Stimulated activated CD8-positive, alpha-beta memory T cell treated with anti-CD3 and anti-CD28 coated beads, Interleukin-2, amount 100 ng/mL, for 48 hours (primary cell): ENCODE measurements at regions not wholly inside any gene's neighbourhood (a gene's known extent, or its start where the extent isn't known, plus 50 kb on each side); places are given as distances from the start of the nearest gene placed in this dataset.

Experiments
- DNase-seq, 2 donors: peaks; one replicate each; pipeline ENCODE4 v3.0.0-alpha.2; 2020; ENCODE audit warnings: low read depth in 2 of 2

DNA sequence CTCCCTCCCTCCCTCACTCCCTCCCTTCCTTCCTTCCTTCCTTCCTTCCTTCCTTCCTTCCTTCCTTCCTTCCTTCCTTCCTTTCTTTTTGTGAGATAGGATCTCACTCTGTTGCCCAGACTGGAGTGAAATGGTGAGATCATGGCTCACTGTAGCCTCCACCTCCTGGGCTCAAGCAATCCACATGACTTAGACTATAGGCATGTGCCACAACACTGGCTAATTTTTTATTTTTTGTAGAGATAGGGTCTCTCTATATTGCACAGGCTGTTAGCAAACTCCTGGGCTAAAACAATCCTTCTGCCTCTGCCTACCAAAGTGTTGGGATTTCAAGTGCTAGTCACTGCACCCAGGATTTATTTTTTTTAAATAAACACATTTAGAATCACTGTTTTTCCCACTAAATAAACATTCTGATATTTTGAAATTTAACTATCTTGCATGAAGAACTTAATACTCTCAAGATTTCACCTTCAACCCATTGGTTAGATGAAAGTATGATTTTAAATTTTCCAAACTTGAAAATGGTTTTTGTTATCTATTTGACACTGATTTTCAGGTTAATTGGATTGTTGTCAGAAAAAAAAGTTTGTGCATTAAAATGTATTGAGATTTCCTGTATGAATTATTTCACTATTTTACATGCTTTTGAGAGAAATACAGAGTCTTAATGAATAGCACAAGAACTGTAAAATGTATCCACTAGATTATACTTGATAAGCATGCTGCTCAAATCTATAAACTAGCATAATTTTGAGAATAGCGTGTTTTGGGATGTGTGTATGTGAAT, 745.1 kb downstream of the TSN start:
- DNase-seq: no peak

DNA sequence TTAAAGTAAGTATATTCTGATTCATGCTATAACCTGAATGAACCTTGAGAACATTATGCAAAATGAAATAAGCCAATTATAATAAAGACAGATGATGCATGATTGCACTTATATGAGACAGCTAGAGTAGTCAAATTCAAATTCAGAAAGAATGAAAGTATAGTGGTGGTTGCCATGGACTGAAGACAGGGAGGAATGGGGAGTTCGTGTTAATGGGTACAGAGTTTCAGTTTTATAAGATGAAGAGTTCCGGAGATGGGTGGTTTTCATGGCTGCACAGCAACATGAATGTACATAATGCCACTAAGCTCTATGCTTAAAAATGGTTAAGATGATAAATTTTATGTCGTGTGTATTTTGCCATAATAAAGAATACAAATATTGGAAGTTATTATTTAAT, 751.2 kb downstream of the TSN start:
- no peak for DNase-seq

DNA sequence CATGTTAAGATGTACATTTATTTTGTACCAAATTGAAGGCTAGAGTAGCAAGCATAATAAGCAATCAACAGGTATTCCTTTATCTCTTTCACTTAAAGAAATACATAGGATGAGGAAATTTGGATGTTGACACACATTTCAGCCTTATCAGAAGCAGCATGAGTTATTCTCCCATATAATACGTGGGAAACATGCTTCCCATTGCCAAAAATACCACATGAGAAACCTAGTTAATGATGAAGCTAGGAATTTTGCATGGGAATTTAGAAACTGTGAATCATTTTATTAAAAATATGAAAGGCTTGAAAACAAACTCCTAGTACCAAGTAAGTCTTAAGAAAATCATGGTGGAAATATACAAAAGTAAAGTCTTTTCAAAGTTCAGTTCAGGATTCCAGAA, 751.8 kb downstream of the TSN start:
- no peak for DNase-seq

DNA sequence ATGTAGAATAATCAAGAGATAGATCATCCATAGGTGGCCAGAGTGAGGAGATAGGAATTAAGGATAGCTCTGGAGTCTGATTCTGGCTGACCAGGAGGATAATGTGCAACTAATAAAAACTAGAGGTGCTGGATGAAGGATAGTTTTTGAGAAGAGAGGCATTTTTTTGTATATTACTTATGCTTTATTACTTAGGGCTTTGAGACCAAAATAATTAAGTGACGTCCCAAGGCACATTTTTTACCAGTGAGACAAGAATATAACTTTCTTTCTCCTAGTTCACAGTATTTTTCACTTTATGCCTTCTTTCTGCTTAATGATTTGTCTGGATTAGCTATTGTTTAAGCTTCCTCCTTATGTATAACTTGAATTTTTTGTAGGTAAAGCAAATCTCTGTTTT, 756.6 kb downstream of the TSN start:
- no peak for DNase-seq

DNA sequence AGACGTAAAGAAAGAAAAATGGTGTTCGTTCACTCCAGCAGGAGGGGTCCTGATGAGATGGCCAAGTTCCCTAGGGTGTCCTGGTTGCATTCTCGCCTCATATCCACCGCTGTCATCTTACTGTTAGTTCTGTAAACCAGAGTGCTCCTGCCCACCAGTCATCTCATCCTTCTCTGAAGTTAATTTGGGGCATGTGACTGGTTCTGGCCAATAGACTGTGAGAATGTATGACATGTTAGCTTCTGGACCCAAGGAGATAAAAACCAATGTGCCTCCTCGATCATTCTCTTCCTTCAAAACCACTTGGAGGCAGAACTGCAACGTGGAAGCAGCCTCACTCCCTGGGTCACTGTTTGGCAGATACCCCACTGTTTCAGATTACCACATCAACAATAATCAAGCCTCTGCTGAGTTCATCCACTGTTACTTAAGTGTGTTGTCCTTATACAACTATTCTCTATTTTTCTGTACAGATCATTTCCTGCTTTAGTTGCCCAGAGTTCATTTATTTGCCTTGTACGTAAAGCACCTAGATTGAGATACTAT, 759.1 kb downstream of the TSN start:
- DNase-seq: no peak

DNA sequence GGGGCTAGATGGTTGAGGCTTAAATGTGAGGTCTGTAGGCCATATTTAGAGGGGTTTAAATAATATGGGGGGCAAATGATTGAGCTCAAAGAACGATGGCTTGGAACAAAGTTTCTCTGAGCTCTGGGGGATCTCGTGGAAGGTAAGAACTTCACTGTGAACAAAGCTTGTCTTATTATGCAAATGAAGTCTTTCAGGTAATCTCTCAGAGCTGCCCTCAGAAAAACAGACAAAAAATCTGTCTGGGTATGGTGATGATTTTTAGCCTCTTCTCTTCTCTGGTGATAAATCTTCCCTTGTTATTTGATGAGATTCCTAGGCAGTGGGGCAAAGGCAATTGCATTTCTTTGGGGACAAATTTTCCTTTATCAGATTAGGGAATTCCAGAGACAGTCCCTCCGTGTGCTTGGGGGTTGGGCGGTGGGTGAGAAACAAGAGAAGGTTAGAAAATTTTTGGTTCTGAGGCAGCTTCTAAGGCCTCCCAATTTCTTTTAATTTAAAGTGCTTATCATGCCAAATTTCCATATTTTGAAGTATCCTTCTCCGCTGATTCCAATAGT, 760.4 kb downstream of the TSN start:
- no peak for DNase-seq

DNA sequence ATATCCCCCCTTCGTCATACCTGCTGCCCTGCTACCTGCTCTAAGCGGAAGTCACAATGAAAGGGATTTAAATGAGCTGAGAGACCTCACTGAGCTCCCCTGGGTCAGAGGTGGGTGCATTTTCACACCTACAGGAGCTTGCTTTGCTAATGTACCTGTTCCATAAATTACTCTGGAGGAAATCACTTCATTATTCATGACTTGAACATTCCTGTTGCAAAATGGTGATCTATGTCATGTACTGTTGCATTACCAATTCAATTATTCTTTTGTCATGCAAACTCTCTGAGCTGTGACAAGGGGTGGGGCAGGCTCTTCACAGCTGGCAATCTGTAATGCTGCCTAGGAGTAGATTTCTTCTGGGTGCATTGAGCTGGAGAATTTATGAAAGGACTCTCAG, 761.3 kb downstream of the TSN start:
- no peak for DNase-seq

DNA sequence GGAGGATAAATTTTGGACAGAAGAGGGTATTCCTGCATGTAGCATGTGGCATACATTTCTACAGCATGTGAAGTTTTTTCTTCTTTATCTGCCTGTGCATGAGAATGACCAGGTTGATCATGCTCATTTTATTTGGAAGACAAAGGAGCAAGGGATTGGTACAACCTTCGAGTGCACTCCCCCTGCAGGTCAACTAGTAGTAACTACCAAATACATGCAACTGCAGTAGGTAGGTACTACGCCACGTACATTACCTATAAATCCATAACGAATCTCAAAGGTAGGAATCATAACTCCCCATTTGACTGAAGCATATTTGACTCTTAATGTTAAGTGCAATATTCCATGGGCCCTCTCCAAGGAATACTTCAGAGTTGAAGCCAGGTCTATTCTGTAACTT, 763.9 kb downstream of the TSN start:
- no peak for DNase-seq

DNA sequence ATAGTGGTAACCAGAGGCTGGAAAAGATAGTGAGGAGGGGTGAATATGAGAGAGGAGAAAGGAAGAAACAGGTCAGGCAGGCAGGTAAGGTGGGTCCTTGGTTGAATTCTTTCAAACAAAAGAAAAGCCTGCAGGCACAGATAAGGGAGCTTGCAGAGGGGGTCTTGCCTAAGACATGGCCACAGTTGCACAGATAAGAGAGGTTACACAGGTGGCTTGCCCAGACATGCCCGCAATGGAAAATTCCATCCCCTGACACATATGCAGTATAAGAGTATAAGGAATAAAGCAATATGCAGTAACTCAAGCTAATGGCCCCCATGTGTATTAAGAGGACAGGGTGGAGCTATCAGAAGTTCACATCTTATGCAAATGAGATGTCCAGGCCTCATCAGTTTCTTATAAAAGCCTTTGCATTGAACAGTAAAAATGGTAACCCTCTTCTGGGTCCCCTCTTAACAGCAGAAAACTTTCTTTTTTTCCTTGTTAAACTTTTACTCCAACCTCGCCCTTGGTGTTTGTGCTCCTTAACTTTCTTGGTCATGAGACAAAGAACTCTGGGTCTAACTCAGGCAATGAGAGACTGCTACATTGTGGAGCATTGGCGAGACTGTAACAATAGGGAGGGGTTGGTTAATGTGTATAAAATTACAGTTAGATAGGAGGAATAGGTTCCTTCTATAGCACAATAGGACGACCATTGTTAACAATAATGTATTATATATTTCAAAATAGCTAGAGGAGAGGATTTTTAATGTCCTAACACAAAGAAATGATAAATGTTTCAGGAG, 764.6 kb downstream of the TSN start:
- DNase-seq: no peak

DNA sequence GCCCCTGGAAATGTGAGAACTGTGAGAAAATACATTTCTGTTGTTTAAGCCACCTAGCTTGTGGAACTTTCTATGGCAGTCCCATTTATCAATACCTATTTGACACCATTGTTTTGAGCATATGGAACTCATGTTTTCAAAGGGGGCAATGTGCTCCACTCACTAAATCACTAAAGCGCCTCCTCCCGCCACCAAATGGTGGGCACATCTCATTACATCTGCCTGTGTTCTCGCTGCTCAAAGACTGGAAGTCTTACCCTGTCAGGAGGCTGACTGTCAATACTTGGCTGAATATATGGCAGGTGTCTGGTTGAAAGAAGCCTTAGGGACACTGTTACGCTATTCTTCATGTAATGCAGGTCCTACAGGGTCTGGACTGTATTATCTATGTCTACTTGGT, 767.7 kb downstream of the TSN start:
- no peak for DNase-seq

DNA sequence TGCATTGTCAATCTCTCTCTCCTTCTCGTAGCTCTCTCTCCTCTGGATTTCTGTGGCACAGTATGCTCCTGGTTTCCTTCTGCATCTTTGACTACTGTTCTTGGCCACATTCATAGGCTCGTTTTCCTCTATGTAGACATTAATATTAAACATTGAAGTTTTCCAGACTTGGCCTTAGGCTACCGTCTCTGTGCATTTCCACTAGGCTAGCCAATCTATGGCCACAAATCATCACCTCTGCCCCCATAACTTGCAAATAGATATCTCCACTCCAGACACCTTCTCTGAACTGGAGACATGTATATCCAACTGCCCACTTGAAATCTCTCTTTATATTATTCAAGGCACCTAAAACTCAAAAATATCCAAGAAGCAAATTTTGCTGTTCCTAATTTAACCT, 768.5 kb downstream of the TSN start:
- DNase-seq: no peak

DNA sequence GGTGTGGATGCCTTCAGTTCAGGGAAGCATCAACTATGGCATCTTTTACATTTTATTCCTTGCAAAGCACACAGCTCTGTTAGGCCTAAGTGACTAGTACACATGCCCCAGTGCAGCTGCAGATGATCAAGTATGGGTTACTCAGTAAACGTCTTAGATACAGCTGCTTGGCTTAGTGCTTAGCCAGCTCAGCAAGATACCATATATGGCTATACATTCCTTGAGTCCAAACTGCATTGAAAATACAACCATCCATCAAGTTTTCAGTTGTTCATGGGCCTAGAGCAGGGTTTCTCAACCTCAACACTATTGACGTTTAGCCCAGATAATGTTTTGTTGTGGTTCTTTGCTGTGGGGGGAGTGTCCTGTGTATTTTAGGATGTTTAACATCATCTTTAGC, 769.9 kb downstream of the TSN start:
- DNase-seq: no peak

DNA sequence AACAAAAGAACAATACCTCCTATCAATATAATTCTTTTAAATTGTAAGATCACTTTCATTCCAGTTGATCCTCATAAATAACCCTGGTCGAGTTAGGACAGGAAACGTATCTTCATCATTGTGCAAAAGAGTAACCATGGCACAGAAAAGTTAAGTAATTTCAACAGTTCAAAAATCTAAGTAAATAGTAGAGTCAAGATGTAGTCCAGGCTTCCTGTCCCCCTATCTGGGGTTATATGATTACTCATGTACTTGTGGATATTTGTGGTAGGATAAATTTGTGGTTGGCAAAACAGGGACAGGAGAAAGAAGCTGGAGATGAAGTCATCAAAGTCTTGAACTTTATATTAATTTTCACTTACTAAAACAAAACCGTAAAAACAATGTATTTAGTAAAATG, 772.6 kb downstream of the TSN start:
- no peak for DNase-seq

DNA sequence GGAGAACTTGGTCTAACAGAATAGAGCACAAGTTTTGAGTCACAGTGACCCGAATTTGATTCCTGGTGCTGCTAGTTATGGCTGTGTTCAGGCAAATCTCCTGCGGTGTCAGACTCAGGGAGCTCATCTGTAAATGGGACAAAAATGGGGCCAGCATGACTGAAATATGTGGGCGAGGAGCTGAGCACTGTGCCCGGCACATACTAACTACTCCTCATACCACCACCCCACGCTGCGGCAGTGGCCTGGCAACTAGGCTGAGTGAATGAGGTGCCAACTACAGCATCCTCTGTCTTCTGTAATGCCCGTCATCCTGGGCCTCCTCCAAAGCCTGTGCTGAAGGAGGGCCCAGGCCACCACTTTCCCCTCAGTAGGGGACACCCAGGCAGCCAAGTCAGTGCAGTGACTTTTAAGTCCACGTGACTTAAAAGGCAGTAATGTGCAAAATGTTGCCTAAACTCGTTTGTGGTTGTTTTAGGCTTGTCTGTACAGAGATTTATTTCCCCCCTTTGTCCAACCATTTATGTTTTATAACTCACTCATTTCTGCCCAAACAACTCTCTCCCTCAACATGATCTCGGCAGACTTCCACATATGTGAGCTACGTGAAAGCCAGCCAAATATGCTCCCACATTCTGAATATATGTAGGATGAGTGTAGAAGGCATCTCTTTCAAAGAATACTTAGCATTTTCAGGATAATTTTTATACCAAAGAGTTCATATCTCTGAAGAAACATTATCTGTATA, 773.7 kb downstream of the TSN start:
- DNase-seq: no peak

DNA sequence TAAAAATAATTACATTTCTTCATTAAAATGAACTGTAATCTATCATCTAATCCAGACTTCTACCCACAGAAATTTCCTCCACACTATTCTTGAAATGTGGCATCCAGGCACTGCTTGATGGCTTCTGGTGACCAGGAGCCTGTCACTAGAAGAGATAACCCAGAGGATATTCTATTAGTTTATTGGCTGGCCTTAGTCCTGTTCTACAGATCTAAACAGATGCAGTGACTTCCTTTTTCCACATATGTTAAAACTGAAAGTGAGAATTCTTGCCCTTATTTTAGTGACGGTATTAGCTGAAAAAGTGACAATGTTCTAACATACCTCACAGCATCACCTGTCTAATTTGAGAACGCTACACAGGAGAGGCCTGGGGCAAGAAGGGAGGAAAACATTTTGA, 775.4 kb downstream of the TSN start:
- no peak for DNase-seq

DNA sequence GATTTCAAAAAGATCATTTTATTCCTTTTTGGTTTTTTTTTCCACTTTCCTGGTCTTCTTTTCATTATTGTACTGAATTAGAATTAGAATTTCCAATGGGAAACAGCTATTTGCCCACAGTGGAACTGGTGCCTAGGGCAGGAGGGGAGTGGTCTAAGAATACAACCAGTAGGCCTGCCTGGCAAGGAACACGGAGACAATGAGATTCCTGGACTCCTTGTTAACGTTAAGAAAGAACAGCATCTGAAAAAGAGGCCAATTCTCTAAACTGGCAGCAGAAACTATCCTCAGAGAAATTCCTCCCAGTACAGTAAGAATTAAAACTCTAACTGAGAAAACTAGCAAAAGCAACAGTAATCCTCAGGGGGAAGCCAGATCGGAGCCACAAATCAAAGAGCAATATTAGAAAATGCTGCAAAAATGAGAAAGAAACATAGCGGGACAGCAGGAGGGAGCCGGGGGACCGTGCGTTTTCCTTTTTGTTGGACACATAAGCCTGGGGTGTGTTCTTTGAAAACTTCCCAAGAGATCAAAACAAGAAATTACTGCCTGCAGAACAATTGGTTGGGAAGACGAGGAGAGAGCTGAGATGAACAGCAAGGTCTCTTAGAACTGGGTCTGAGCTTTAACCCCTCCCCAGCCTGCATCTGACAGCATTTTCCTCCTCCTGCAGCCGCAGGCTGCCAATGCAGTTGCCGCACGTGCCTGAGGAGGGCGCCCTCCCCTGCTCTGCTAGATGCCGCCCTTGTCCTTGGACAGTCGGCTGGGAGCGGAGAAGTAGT, 776.0 kb downstream of the TSN start:
- DNase-seq: no peak

DNA sequence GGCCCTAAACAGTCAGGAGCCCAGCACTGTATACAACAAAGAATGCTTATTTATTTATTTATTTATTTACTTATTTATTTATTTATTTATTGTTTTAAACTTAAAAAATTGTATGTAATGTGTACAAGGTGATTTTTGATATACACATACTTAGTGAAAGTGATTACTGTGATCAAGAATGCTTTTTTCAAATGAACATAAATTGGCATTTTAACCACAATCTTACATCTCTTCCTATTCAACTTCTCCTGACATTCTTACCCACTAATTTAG, 776.6 kb downstream of the TSN start:
- no peak for DNase-seq

DNA sequence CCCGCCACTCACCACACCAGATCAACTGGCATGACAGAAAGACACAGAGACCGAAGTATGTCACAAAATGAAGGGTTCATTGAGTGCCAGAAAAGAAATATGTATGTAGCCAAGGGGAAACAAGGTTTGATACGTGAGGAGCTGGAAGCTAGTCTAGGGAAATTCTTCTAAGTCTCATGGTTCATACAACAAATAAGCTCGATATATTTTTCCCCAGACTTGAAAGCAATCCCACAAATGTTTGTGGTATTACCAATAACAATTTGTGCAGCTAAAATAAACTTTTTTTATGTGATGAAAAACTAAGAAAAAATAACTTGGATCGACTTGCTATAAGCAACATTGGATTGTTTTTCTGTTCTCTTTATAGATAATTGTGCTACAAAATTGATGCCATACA, 777.0 kb downstream of the TSN start:
- no peak for DNase-seq

DNA sequence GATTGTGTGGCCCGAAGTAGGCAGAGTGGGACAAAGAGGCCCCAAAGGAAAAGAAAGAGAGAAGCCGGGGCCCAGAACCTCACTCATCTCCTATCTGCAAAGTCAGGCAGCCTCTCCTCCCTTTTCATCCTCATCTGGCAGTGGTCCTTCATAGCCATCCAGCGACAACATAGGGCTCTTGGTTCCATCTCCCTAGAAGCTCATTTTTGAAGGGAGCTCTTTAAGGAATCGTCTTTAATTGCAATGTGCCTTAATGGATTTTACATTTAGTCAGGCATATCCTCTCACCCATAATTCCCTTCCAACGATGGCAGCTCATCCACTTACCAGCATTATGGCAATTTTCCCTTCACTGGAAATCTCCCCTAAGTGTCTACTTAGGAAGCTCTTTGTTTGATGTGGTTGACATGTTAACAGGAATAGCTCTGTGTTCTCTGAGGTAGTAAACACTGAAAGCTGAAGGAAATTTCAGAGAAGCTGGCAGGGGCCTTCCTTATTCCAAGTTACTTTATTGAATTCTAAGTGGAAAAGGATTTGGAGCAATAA, 780.6 kb downstream of the TSN start:
- DNase-seq: no peak

DNA sequence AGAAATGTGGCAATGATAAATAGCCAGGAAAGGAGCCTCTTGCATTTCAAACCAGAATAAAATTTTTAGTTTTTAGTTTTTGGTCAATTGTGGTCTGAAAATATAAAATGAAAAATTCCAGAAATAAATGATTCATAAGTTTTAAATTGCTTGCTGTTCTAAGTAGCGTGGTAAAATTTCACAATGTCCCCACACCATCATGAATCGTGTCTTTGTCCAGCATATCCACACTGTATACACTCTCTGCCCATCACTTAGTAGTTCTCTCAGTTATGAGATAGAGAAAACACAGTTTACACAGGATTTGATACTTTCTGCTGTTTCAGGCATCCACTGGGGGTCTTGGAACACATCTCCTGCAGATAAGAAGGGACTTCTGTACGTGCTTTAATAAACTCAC, 783.9 kb downstream of the TSN start:
- DNase-seq: no peak

DNA sequence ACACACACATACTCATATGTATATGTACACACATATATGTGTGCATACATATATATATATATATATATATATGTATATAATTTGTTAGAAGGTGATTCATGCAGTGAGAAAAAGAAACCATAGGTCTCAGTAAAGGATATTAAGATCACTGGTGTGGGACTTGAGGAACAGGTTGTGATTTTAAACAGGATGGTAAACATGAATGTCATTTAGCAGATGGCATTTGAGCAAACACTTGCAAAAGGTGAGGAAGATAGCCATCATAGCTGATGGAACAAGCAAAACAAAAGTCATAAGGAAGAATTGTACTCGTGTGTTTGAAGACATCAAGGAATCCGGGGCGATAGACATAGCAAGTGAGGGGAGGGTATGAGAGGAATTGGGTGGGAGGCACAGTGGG, 784.5 kb downstream of the TSN start:
- no peak for DNase-seq
